ENCODE measurements at regions not wholly inside any gene's neighbourhood (a gene's known extent, or its start where the extent isn't known, plus 50 kb on each side); places are given as distances from the start of the nearest gene placed in this dataset.

GRCh38 chrX:6384921-6385320 lies 150.0 kb downstream of the VCX3A start:
- TF ChIP-seq EZH2 (IDR thresholded peaks at IDR 0.05; ENCODE audit: low read depth) (no peak), CTCF (conservative IDR thresholded peaks at IDR 0.05) (no peak)
